Upper lobe of right lung (tissue), 1 donor: ENCODE measurements at regions not wholly inside any gene's neighbourhood (a gene's known extent, or its start where the extent isn't known, plus 50 kb on each side); places are given as distances from the start of the nearest gene placed in this dataset.
"Not testable (repeated sequence)": the region's sequence is repeated elsewhere in the genome, so short reads cannot be mapped to it uniquely, and the experiment has no call there.

Experiments used
- ATAC-seq: fragments of 200-7000 bp; cut with Tn5 transposase; one replicate; pipeline ENCODE4 v1.9.1; 2020; ENCODE audit warnings: mild to moderate bottlenecking, moderate library complexity
- DNase-seq: peaks from one replicate; pipeline ENCODE4 v3.0.0-alpha.2; 2020
- H3K27ac ChIP-seq: fragments of 200-600 bp; one replicate; pipeline ENCODE4 v1.8.0; 2022
- H3K27me3 ChIP-seq: fragments of 200-600 bp; one replicate; pipeline ENCODE4 v1.8.0; 2022; ENCODE audit warnings: mild to moderate bottlenecking
- H3K36me3 ChIP-seq: fragments of 200-600 bp; one replicate; pipeline ENCODE4 v1.8.0; 2022
- H3K4me1 ChIP-seq: fragments of 200-600 bp; one replicate; pipeline ENCODE4 v1.8.0; 2022
- H3K4me3 ChIP-seq: fragments of 200-600 bp; one replicate; pipeline ENCODE4 v1.8.0; 2022; ENCODE audit warnings: mild to moderate bottlenecking
- H3K9me3 ChIP-seq: fragments of 200-600 bp; one replicate; pipeline ENCODE4 v1.8.0; 2022
- CTCF ChIP-seq: fragments of 200-600 bp; IDR thresholded peaks from one replicate; pipeline ENCODE4 v1.8.0; 2022; ENCODE audit warnings: antibody characterized with exemption
- intact Hi-C: fragments of 100-400 bp; cut with DNase I; formaldehyde crosslinking; loops from one replicate; pipeline ENCODE4 v1.11.0; 2022
- donor health status: DM: no; HTN: yes; CAD: no; lungs with severe emphysema.

GRCh38 chr5:93349613-93350012 is 231.4 kb downstream of the NR2F1-AS1 start:
- no peaks in the 10 kb centered on the region for H3K9me3 ChIP-seq
- H3K4me3 ChIP-seq: no peak overlapping the region
- H3K4me1 ChIP-seq: no peaks in the 10 kb centered on the region
- no peak for DNase-seq
- ATAC-seq: no peak
- no peaks in the 10 kb centered on the region for H3K36me3 ChIP-seq
- H3K27ac ChIP-seq: no peak overlapping the region
- no peaks in the 10 kb centered on the region for H3K27me3 ChIP-seq
- no peak for TF ChIP-seq CTCF
- intact Hi-C loops: no loop called here

DNA sequence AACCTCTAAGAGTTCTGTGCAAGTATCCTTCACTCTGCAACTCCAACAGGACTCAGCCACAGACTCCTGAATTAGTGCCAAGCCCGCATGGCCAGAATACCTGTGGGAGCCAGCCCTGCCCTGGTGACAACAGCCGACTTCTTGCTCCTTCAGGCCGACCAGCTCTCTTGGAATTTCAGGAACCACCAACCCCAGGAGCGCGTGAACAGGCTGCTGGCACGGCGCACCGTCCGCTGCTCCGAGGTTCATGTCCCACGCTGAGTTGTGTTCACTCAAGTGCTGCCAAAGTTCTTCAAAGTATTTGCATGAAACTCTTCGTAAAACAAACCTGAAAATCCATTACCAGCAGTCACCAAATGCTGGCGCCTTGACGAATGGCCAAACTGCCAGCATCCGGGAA is 232.8 kb downstream of the NR2F1-AS1 start:
- Histone ChIP-seq H3K27ac (no peak overlapping the region), H3K4me3 (no peak overlapping the region), H3K27me3 (no peaks in the 10 kb centered on the region), H3K36me3 (no peaks in the 10 kb centered on the region), H3K9me3 (no peaks in the 10 kb centered on the region), H3K4me1 (no peaks in the 10 kb centered on the region)
- intact Hi-C loops: no loop called here
- ATAC-seq: no peak
- no peak for DNase-seq
- TF ChIP-seq CTCF: no peak

DNA sequence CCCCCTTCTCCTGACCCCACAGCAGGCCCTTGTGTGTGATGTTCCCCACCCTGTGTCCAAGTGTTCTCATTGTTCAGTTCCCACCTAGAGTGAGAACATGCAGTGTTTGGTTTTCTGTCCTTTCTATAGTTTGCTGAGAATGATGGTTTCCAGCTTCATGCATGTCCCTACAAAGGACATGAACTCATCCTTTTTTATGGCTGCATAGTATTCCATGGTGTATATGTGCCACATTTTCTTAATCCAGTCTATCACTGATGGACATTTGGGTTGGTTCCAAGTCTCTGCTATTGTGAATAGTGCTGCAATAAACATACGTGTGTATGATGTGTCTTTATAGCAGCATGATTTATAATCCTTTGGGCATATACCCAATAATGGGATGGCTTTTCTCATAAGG is 234.2 kb downstream of the NR2F1-AS1 start:
- H3K4me3 ChIP-seq, H3K27me3 ChIP-seq, ATAC-seq, DNase-seq, intact Hi-C loops, H3K9me3 ChIP-seq, H3K4me1 ChIP-seq, H3K36me3 ChIP-seq, H3K27ac ChIP-seq: not testable (repeated sequence)

GRCh38 chr5:93346301-93346700 is 234.7 kb downstream of the NR2F1-AS1 start:
- Histone ChIP-seq H3K9me3 (no peaks in the 10 kb centered on the region), H3K4me3 (no peak overlapping the region), H3K4me1 (no peaks in the 10 kb centered on the region), H3K27me3 (no peaks in the 10 kb centered on the region), H3K36me3 (no peaks in the 10 kb centered on the region), H3K27ac (no peak overlapping the region)
- no peak for DNase-seq
- TF ChIP-seq CTCF: no peak
- ATAC-seq: no peak
- intact Hi-C loops: no loop called here

DNA sequence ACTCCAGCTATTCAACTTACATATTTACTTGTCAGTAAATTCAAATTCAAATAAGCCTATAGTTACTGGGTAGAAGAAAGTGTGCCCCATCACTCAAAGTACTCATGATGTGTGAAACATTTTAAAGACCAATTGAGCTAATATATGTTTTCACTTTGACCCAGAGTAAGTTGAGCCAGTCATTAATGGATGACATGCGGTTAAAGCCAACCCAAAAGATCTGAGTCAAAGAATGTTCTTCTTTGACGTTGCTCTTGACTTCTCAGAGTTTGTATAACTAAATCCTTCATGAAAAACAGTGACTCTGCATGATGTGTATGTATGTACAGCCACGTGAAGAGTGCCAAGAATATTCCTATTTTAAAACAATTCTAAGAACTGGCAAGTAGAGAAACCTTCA is 237.4 kb downstream of the NR2F1-AS1 start:
- no peaks in the 10 kb centered on the region for H3K4me1 ChIP-seq
- H3K27me3 ChIP-seq: no peaks in the 10 kb centered on the region
- no peaks in the 10 kb centered on the region for H3K36me3 ChIP-seq
- TF ChIP-seq CTCF: no peak
- no peak for ATAC-seq
- no peak overlapping the region for H3K27ac ChIP-seq
- H3K4me3 ChIP-seq: no peak overlapping the region
- no peaks in the 10 kb centered on the region for H3K9me3 ChIP-seq
- intact Hi-C loops: no loop called here
- DNase-seq: no peak

DNA sequence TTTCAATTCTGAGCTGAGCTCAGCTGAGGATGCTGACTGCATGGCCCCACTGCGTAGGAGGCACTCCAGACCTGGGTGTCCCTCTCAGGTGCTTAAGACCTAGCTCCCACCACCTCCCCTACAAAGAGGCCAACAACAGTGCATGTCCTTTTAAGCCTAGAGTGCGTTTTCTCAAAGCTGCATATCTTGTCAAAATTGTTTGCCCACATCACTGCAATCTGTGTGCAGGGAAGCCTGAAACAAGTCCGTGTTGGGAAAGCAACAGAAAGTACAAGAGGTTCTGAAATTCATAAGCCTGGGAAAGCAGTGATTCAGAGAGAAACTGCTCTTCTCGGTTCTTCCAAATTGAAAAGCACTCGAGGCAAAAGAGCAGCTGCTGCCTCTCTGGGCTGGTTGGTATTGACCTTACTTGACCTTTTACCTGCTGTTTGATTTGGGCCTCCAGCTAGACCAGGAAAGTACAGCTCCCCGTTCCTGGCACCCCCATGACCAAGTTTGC is 238.4 kb downstream of the NR2F1-AS1 start:
- Histone ChIP-seq H3K36me3 (no peaks in the 10 kb centered on the region), H3K9me3 (no peaks in the 10 kb centered on the region), H3K27ac (no peak overlapping the region), H3K4me1 (no peaks in the 10 kb centered on the region), H3K4me3 (no peak overlapping the region), H3K27me3 (no peaks in the 10 kb centered on the region)
- ATAC-seq (no peak), DNase-seq (no peak)
- intact Hi-C loops: no loop called here
- no peak for TF ChIP-seq CTCF
